BJ (cell line): ENCODE measurements at regions not wholly inside any gene's neighbourhood (a gene's known extent, or its start where the extent isn't known, plus 50 kb on each side); places are given as distances from the start of the nearest gene placed in this dataset.

Source experiments
- CTCF ChIA-PET: fragments of 350-600 bp; formaldehyde crosslinking; extraction: SDS; loops from one replicate; lab custom pipeline; 2021; ENCODE audit warnings: antibody characterized with exemption, inconsistent platforms; lab: Yijun Ruan, JAX
- POLR2A ChIA-PET: fragments of 300-600 bp; sonication (Branson Sonifier 250); formaldehyde crosslinking; extraction: SDS; loops from one replicate; lab custom pipeline; 2021; ENCODE audit warnings: antibody characterized with exemption; lab: Charles Lee
- DNase-seq: peaks from one replicate; pipeline ENCODE4 v3.0.0-alpha.2; 2011; ENCODE audit warnings: low read depth
- H3K27me3 ChIP-seq: 2 replicates; pipeline ENCODE4 v1.6.0; 2011; ENCODE audit warnings: low read length; ENCODE audit not compliant: control insufficient read depth, insufficient read depth
- H3K36me3 ChIP-seq: 2 replicates; pipeline ENCODE4 v1.5.1; 2011; ENCODE audit warnings: low read length; ENCODE audit not compliant: control insufficient read depth, insufficient read depth
- H3K4me3 ChIP-seq: 2 replicates; pipeline ENCODE4 v1.5.1; 2011; ENCODE audit warnings: low read depth, mild to moderate bottlenecking, control low read depth, low read length
- CTCF ChIP-seq: IDR thresholded peaks from 2 replicates; pipeline ENCODE4 v1.5.1; 2011; ENCODE audit warnings: low read depth, mild to moderate bottlenecking, control low read depth, inconsistent platforms, low read length, moderate library complexity; ENCODE audit not compliant: insufficient read depth

- ChIA-PET CTCF (no interaction called here), POLR2A (no interaction called here)
- Histone ChIP-seq H3K36me3 (no peaks in the 10 kb centered on the region), H3K4me3 (no peak overlapping the region), H3K27me3 (no peaks in the 10 kb centered on the region)
- no peak for TF ChIP-seq CTCF
- no peak for DNase-seq
Measured at GRCh38 chr3:66620296-66620695, 119.5 kb upstream of the LRIG1 start.

GRCh38 chr3:66622756-66623457 lies 122.1 kb upstream of the LRIG1 start:
- no peak for DNase-seq
- Histone ChIP-seq H3K27me3 (no peaks in the 10 kb centered on the region), H3K36me3 (no peaks in the 10 kb centered on the region), H3K4me3 (no peak overlapping the region)
- no peak for TF ChIP-seq CTCF
- CTCF ChIA-PET: no interaction called here
- POLR2A ChIA-PET: no interaction called here

- H3K27me3 ChIP-seq: no peaks in the 10 kb centered on the region
- no peak for DNase-seq
- no peak for TF ChIP-seq CTCF
- ChIA-PET POLR2A (no interaction called here), CTCF (interaction anchor here (0.6 kb wide), 2 partner anchors 11 to 16 kb away, joined by 3 read pairs; no protein-coding TSS in a partner anchor)
- H3K36me3 ChIP-seq: no peaks in the 10 kb centered on the region
- no peak overlapping the region for H3K4me3 ChIP-seq
Measured at GRCh38 chr3:66625505-66626216, 124.8 kb upstream of the LRIG1 start.

GRCh38 chr3:66629150-66629981 lies 128.5 kb upstream of the LRIG1 start:
- no peak for DNase-seq
- no peak overlapping the region for H3K4me3 ChIP-seq
- H3K36me3 ChIP-seq: no peaks in the 10 kb centered on the region
- ChIA-PET POLR2A (no interaction called here), CTCF (interaction anchor here (0.5 kb wide), 1 partner anchor 1749 kb away, joined by 3 read pairs; no protein-coding TSS in a partner anchor)
- H3K27me3 ChIP-seq: no peaks in the 10 kb centered on the region
- TF ChIP-seq CTCF: no peak

- CTCF ChIA-PET: no interaction called here
- H3K36me3 ChIP-seq: no peaks in the 10 kb centered on the region
- no peak for TF ChIP-seq CTCF
- no peaks in the 10 kb centered on the region for H3K27me3 ChIP-seq
- POLR2A ChIA-PET: interaction anchor here (0.6 kb wide), 1 partner anchor 24 kb away, joined by 5 read pairs; no protein-coding TSS in a partner anchor
- DNase-seq: no peak
- H3K4me3 ChIP-seq: no peak overlapping the region
Measured at GRCh38 chr3:66629982-66630368, 129.2 kb upstream of the LRIG1 start.
